ENCODE measurements at regions not wholly inside any gene's neighbourhood (a gene's known extent, or its start where the extent isn't known, plus 50 kb on each side); places are given as distances from the start of the nearest gene placed in this dataset.

DNA sequence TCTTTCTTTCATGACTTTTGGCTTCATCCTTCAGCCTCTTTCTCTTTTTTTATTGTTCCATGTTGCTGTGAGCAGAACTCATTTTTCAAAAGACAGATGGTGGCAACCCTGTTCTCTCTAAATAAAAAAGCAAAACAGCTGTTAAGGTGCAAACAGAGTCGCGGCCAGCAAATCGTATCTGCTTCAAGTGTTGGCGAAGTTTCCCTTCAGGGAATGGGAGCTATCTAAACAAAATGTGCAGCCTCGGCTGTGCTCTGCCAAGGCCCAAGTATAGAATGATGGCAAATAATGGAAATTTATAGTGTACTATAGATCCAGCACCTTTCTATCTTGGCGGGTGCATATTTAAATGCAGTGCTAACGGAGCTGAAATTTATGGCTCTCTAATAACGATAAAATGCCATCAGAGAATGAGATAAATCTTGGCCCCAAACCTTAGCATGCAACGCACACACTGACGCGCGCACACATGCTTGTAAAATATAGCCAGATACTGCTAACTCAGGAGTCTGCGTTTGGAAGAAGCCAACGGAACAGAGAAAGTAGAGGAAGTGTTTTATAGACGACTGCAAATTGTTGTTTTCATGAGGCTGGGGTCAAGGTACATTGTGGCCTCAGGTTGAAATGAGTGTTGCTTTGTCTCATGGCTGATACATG is 315.5 kb upstream of the RBFOX1 start:
- TF ChIP-seq, protein P1, sequence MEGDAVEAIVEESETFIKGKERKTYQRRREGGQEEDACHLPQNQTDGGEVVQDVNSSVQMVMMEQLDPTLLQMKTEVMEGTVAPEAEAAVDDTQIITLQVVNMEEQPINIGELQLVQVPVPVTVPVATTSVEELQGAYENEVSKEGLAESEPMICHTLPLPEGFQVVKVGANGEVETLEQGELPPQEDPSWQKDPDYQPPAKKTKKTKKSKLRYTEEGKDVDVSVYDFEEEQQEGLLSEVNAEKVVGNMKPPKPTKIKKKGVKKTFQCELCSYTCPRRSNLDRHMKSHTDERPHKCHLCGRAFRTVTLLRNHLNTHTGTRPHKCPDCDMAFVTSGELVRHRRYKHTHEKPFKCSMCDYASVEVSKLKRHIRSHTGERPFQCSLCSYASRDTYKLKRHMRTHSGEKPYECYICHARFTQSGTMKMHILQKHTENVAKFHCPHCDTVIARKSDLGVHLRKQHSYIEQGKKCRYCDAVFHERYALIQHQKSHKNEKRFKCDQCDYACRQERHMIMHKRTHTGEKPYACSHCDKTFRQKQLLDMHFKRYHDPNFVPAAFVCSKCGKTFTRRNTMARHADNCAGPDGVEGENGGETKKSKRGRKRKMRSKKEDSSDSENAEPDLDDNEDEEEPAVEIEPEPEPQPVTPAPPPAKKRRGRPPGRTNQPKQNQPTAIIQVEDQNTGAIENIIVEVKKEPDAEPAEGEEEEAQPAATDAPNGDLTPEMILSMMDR (IDR thresholded peaks at IDR 0.05 in 2 of 3, conservative IDR thresholded peaks at IDR 0.05 in 1 of 3; ENCODE audit: borderline replicate concordance in 1 of 3, insufficient read depth in 1 of 3, low read depth in 2 of 3, low read length in 2 of 3): no peak
- TF ChIP-seq EZH2 (IDR thresholded peaks at IDR 0.05) (no peak), POLR2AphosphoS5 (IDR thresholded peaks at IDR 0.05; ENCODE audit: low read depth, low read length) (no peak), ZNF274 (IDR thresholded peaks at IDR 0.05; ENCODE audit: low read depth, low read length) (no peak), EGR1 (IDR thresholded peaks at IDR 0.05; ENCODE audit: low read depth) (no peak), CEBPB (IDR thresholded peaks at IDR 0.05; ENCODE audit: low read depth) (no peak), ZFX (IDR thresholded peaks at IDR 0.05) (no peak), POLR2A (IDR thresholded peaks at IDR 0.05; ENCODE audit: borderline replicate concordance, extremely low read depth, insufficient read depth, insufficient read length) (no peak), YY1 (IDR thresholded peaks at IDR 0.05; ENCODE audit: extremely low read depth, insufficient replicate concordance, low read depth, low read length) (no peak), JUND (IDR thresholded peaks at IDR 0.05) (no peak)
- TF ChIP-seq, protein P2, sequence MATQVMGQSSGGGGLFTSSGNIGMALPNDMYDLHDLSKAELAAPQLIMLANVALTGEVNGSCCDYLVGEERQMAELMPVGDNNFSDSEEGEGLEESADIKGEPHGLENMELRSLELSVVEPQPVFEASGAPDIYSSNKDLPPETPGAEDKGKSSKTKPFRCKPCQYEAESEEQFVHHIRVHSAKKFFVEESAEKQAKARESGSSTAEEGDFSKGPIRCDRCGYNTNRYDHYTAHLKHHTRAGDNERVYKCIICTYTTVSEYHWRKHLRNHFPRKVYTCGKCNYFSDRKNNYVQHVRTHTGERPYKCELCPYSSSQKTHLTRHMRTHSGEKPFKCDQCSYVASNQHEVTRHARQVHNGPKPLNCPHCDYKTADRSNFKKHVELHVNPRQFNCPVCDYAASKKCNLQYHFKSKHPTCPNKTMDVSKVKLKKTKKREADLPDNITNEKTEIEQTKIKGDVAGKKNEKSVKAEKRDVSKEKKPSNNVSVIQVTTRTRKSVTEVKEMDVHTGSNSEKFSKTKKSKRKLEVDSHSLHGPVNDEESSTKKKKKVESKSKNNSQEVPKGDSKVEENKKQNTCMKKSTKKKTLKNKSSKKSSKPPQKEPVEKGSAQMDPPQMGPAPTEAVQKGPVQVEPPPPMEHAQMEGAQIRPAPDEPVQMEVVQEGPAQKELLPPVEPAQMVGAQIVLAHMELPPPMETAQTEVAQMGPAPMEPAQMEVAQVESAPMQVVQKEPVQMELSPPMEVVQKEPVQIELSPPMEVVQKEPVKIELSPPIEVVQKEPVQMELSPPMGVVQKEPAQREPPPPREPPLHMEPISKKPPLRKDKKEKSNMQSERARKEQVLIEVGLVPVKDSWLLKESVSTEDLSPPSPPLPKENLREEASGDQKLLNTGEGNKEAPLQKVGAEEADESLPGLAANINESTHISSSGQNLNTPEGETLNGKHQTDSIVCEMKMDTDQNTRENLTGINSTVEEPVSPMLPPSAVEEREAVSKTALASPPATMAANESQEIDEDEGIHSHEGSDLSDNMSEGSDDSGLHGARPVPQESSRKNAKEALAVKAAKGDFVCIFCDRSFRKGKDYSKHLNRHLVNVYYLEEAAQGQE (IDR thresholded peaks at IDR 0.05; ENCODE audit: low read depth): no peak
